GM12878 (cell line): ENCODE measurements at regions not wholly inside any gene's neighbourhood (a gene's known extent, or its start where the extent isn't known, plus 50 kb on each side); places are given as distances from the start of the nearest gene placed in this dataset.

ENCODE experiments used
- ATAC-seq: fragments of 200-7000 bp; cut with Tn5 transposase; 3 replicates; pipeline ENCODE4 v1.9.1; 2020; ENCODE audit warnings: mild to moderate bottlenecking, moderate library complexity
- BruUV-seq: library from RNA; stranded (reverse); fragments of 400-500 nt; replicated peaks from 2 replicates; lab custom pipeline; 2021; lab: Mats Ljungman, UMichigan
- CTCF ChIA-PET: fragments of 300-600 bp; sonication (Branson Sonifier 250); formaldehyde crosslinking; extraction: SDS; loops from one replicate; lab custom pipeline; 2021; ENCODE audit warnings: inconsistent platforms; lab: Yijun Ruan, JAX
- POLR2A ChIA-PET: fragments of 350-600 bp; formaldehyde crosslinking; extraction: SDS; loops from one replicate; lab custom pipeline; 2021; ENCODE audit warnings: inconsistent platforms; lab: Charles Lee
- RAD21 ChIA-PET: fragments of 300-600 bp; sonication (Branson Sonifier 250); formaldehyde crosslinking; loops from one replicate; lab custom pipeline; 2023; ENCODE audit warnings: antibody characterized with exemption; ENCODE audit not compliant: unreplicated experiment; lab: Charles Lee
- SMC1A ChIA-PET: fragments of 300-600 bp; sonication (Branson Sonifier 250); formaldehyde crosslinking; loops from one replicate; lab custom pipeline; 2023; ENCODE audit not compliant: unreplicated experiment, uncharacterized antibody; lab: Charles Lee
- DNase-seq: peaks from one replicate; pipeline ENCODE4 v3.0.0-alpha.2; 2011; ENCODE audit warnings: low read depth, low spot score
- FAIRE-seq: peaks from 3 replicates; lab custom pipeline; 2011; peaks lifted over from hg19 to GRCh38; lab: Jason Lieb, UNC
- H2AFZ ChIP-seq: 2 replicates; pipeline ENCODE4 v1.6.0; 2011; ENCODE audit warnings: low read depth, low read length, control low read depth; ENCODE audit not compliant: control insufficient read depth
- H3K27ac ChIP-seq: 2 replicates; pipeline ENCODE4 v1.5.1; 2011; ENCODE audit warnings: control low read depth; ENCODE audit not compliant: control insufficient read depth, insufficient read depth
- H3K27me3 ChIP-seq, 2 experiments: replicated peaks in 1 of 2; 2 replicates each; pipeline versions ENCODE4 v1.6.0 to v1.6.1; 2011; ENCODE audit warnings: low read length in 1 of 2; ENCODE audit not compliant: control insufficient read depth in 2 of 2, insufficient read depth in 2 of 2
- H3K36me3 ChIP-seq, 2 experiments: 2 replicates each; pipeline ENCODE4 v1.5.1; 2011; ENCODE audit warnings: low read length in 1 of 2; ENCODE audit not compliant: control insufficient read depth in 2 of 2, insufficient read depth in 2 of 2
- H3K4me1 ChIP-seq: 2 replicates; pipeline ENCODE4 v1.6.1; 2011; ENCODE audit warnings: mild to moderate bottlenecking, low read length, moderate library complexity, mixed read lengths; ENCODE audit not compliant: control insufficient read depth, insufficient read depth
- H3K4me2 ChIP-seq: 2 replicates; pipeline ENCODE4 v1.6.0; 2011; ENCODE audit warnings: control low read depth; ENCODE audit not compliant: control insufficient read depth, insufficient read depth
- H3K4me3 ChIP-seq: fragments of 200-600 bp; sonication (generic); 2 replicates; pipeline ENCODE4 v1.5.1; 2016
- H3K79me2 ChIP-seq: 2 replicates; pipeline ENCODE4 v1.6.0; 2011; ENCODE audit warnings: low read length; ENCODE audit not compliant: control insufficient read depth, insufficient read depth
- H3K9ac ChIP-seq: 2 replicates; pipeline ENCODE4 v1.8.0; 2011; ENCODE audit warnings: low read length, control low read depth, mixed read lengths; ENCODE audit not compliant: control insufficient read depth, insufficient read depth
- H3K9me3 ChIP-seq: replicated peaks from 3 replicates; pipeline ENCODE4 v1.5.1; 2011; ENCODE audit warnings: mild to moderate bottlenecking, low read length; ENCODE audit not compliant: control insufficient read depth, insufficient read depth
- H4K20me1 ChIP-seq: 2 replicates; pipeline ENCODE4 v1.6.0; 2011; ENCODE audit not compliant: control insufficient read depth, insufficient read depth
- BACH1 ChIP-seq: fragments of 450-650 bp; IDR thresholded peaks from 2 replicates; pipeline ENCODE4 v1.6.1; 2017; ENCODE audit warnings: mild to moderate bottlenecking, borderline replicate concordance
- CBFB ChIP-seq: IDR thresholded peaks from 2 replicates; pipeline ENCODE4 v1.6.1; 2016; ENCODE audit warnings: antibody characterized with exemption, low read depth
- DPF2 ChIP-seq: fragments of 450-650 bp; IDR thresholded peaks from 2 replicates; pipeline ENCODE4 v1.6.1; 2017; ENCODE audit warnings: mild to moderate bottlenecking
- EP300 ChIP-seq, 2 experiments: fragments of 150-350 bp in 1 of 2; IDR thresholded peaks; 2 replicates each; pipeline ENCODE4 v1.6.1; 2011 to 2012; ENCODE audit warnings: low read depth in 2 of 2, low read length in 2 of 2, borderline replicate concordance in 1 of 2, improper control_type of control experiment in 1 of 2, inconsistent platforms in 1 of 2; ENCODE audit not compliant: control insufficient read depth in 1 of 2
- EZH2 ChIP-seq: IDR thresholded peaks from 2 replicates; pipeline ENCODE4 v1.6.1; 2012; ENCODE audit warnings: low read depth, mild to moderate bottlenecking, control low read depth, inconsistent platforms, low read length, borderline replicate concordance; ENCODE audit not compliant: control insufficient read depth
- HCFC1 ChIP-seq: fragments of 150-350 bp; IDR thresholded peaks from 2 replicates; pipeline ENCODE4 v1.6.1; 2014; ENCODE audit warnings: low read length
- IRF5 ChIP-seq: fragments of 450-650 bp; IDR thresholded peaks from 2 replicates; pipeline ENCODE4 v1.6.1; 2017; ENCODE audit warnings: borderline replicate concordance
- MXI1 ChIP-seq: fragments of 150-350 bp; IDR thresholded peaks from 2 replicates; pipeline ENCODE4 v1.6.1; 2011; ENCODE audit warnings: low read depth, mild to moderate bottlenecking, inconsistent platforms, low read length, improper control_type of control experiment
- NFIC ChIP-seq: IDR thresholded peaks from 2 replicates; pipeline ENCODE4 v1.6.1; 2012; ENCODE audit warnings: low read depth, mild to moderate bottlenecking, inconsistent platforms, low read length, moderate library complexity
- PAX8 ChIP-seq: fragments of 450-650 bp; IDR thresholded peaks from 2 replicates; pipeline ENCODE4 v1.6.1; 2017; ENCODE audit warnings: mild to moderate bottlenecking, moderate library complexity
- POLR2AphosphoS5 ChIP-seq: IDR thresholded peaks from 2 replicates; pipeline ENCODE4 v1.6.1; 2011; ENCODE audit warnings: mild to moderate bottlenecking, low read length, inconsistent platforms
- POU2F2 ChIP-seq: IDR thresholded peaks from 3 replicates; pipeline ENCODE4 v1.6.1; 2011; ENCODE audit warnings: low read depth, mild to moderate bottlenecking, low read length, borderline replicate concordance
- SKIL ChIP-seq: fragments of 450-650 bp; IDR thresholded peaks from 2 replicates; pipeline ENCODE4 v1.6.1; 2017; ENCODE audit warnings: mild to moderate bottlenecking, low read depth, inconsistent platforms; ENCODE audit not compliant: poor library complexity, severe bottlenecking
- STAT1 ChIP-seq: fragments of 450-650 bp; conservative IDR thresholded peaks from 2 replicates; pipeline ENCODE4 v1.6.1; 2014; ENCODE audit warnings: antibody characterized with exemption, mild to moderate bottlenecking
- TBL1XR1 ChIP-seq: IDR thresholded peaks from 2 replicates; pipeline ENCODE4 v1.6.1; 2012; ENCODE audit warnings: low read depth, low read length, improper control_type of control experiment
- TCF7 ChIP-seq: IDR thresholded peaks from 2 replicates; pipeline ENCODE4 v1.6.1; 2014; ENCODE audit warnings: antibody characterized with exemption, borderline replicate concordance
- WRNIP1 ChIP-seq: IDR thresholded peaks from 2 replicates; pipeline ENCODE4 v1.6.1; 2011; ENCODE audit warnings: low read depth, low read length, improper control_type of control experiment, borderline replicate concordance
- ZBTB4 ChIP-seq: fragments of 450-650 bp; formaldehyde crosslinking; IDR thresholded peaks from 2 replicates; pipeline ENCODE4 v1.4.0; 2022; ENCODE audit warnings: mild to moderate bottlenecking, moderate library complexity
- ZZZ3 ChIP-seq: IDR thresholded peaks from 2 replicates; pipeline ENCODE4 v1.6.1; 2011; ENCODE audit warnings: low read depth; ENCODE audit not compliant: control insufficient read depth, insufficient read length
- WGBS: methylation state at CpG from one replicate; pipeline ENCODE4 v1.1.6; 2016; ENCODE audit warnings: low lambda C conversion rate; ENCODE audit not compliant: insufficient replicate concordance, insufficient coverage; ENCODE audit errors: missing lambda C conversion rate; 5-methylcytosine and 5-hydroxymethylcytosine counted together
- in situ Hi-C: fragments of 300-500 bp; cut with MboI; formaldehyde crosslinking; loops from 9 replicates; pipeline ENCODE4 v1.14.3; 2018; ENCODE audit warnings: mixed read lengths
- intact Hi-C: fragments of 100-400 bp; cut with micrococcal nuclease; formaldehyde crosslinking; loops from one replicate; pipeline ENCODE4 v1.14.2; 2022; ENCODE audit not compliant: unreplicated experiment

- TF ChIP-seq PAX8 (no peak), POU2F2 (no peak), ZZZ3 (no peak), TBL1XR1 (no peak), CBFB (no peak), IRF5 (no peak), POLR2AphosphoS5 (no peak), WRNIP1 (no peak), HCFC1 (no peak), ZBTB4 (CRISPR knock-in tag) (no peak), MXI1 (no peak), TCF7 (no peak), EP300 (IDR thresholded peaks at IDR 0.05; ENCODE audit: borderline replicate concordance in 1 of 2, control insufficient read depth in 1 of 2, low read depth in 2 of 2, low read length in 2 of 2) (no peak), STAT1 (no peak), EZH2 (no peak), SKIL (no peak), NFIC (no peak), BACH1 (no peak), DPF2 (no peak)
- Histone ChIP-seq H2AFZ (no peak overlapping the region), H3K27ac (no peak overlapping the region), H3K27me3 (no peaks in the 10 kb centered on the region), H3K4me3 (no peak overlapping the region), H3K36me3 (no peaks in the 10 kb centered on the region), H3K4me1 (no peaks in the 10 kb centered on the region), H4K20me1 (no peaks in the 10 kb centered on the region), H3K4me2 (no peak overlapping the region), H3K9me3 (no peaks in the 10 kb centered on the region), H3K79me2 (no peaks in the 10 kb centered on the region), H3K9ac (no peak overlapping the region)
- DNase-seq = no peak
- ChIA-PET RAD21 (no interaction called here), CTCF (no interaction called here), SMC1A (interaction anchor here (1.5 kb wide), 1 partner anchor 14 kb away, joined by 4 read pairs; no protein-coding TSS in a partner anchor), POLR2A (no interaction called here)
- intact Hi-C loops (no loop called here), in situ Hi-C loops (no loop called here)
- no peak for FAIRE-seq
- BruUV-seq = no TSS peak
- ATAC-seq = no peak; the same call in 2 of the 3 replicates
- WGBS = 18% methylated on average over 4 of the region's 4 CpGs
These were observed 516.0 kb upstream of the IL12A start for GRCh38 chr3:159472611-159473010.
